ENCODE measurements at regions not wholly inside any gene's neighbourhood (a gene's known extent, or its start where the extent isn't known, plus 50 kb on each side); places are given as distances from the start of the nearest gene placed in this dataset.
"Not testable (repeated sequence)": the region's sequence is repeated elsewhere in the genome, so short reads cannot be mapped to it uniquely, and the experiment has no call there.

DNA sequence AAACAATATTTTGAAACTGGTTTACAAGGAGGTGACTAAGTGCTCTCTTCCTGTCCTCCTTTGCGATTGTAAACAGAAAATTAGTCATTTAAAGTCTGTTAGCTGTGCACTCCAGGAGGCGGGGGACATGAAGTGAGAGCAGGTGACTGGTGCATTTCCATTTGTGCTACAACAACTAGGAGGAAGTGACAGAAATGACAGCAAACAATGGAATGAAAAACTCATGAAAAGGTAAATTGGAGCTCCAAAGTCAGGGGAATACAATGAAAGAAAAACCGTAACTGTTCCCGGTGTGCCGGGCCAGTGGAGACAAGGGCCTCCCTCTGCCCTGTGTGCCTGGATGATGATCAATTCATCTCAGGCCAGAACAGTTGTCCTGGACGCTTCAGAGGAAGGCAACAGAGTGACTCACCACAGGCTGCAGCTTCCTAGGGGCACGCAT, 439.9 kb downstream of the GADD45G start:
- DNase-seq = no peak

DNA sequence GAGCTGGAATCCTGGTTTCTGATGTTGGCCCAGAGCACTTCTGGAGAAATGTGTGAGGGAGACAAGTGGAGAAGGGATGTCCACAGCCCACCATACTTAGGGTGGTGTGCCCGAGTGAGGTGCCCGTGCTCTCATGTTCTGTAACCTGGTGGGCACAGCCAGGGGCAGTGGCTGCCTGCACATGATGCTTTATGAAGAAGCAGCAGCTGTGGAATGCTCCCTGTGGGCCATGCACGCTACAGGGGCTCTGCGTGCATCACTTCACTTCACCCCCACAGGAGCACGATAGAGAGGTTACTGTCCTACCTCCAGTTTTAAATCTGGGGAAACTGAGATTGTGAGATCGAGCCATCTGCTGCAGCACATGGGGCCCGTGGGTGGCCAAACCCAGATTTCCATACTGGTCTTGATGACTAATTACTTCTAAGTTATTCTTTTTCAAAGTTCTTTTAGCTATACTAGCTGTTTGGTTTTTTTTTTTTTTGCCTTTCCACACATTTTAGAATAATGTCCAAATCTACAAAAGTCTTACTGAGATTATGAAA, 441.6 kb downstream of the GADD45G start:
- DNase-seq = no peak

DNA sequence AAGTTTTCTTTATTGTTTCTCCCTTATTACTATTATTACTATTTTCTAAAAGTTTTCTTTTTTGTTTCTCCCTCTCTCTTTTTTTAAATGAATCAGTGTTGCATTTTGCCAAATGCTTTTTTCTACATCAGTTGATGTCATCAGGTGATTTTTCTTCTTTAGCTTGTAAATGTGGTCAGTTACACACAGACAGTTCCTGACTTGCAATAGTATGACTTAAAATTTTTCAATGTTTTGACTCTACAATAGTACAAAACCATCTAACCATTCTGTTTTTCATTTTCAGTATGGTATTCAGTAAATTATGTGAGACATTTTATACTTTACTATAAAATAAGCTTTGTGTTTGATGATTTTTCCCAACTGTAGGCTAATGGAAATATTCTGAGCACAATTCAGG, 443.0 kb downstream of the GADD45G start:
- no peak for DNase-seq

DNA sequence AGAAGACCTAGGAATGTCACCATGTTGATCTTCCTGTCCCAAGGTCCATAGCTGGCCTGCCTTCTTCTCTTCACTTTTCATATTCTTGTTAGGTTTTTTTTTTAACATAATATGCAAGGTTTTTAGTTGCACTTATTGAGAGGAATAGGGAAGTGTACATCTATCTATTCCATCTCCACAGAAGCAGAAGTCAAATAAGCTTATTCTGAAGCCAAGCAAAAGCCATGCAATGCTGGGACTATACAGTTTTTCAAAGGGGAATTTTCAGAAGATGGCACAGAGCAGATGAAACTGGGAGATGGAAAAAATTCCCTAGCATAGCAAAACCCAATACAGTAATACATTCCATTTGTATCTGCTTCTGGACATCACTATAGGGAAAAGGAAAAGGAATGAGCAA, 447.6 kb downstream of the GADD45G start:
- no peak for DNase-seq

DNA sequence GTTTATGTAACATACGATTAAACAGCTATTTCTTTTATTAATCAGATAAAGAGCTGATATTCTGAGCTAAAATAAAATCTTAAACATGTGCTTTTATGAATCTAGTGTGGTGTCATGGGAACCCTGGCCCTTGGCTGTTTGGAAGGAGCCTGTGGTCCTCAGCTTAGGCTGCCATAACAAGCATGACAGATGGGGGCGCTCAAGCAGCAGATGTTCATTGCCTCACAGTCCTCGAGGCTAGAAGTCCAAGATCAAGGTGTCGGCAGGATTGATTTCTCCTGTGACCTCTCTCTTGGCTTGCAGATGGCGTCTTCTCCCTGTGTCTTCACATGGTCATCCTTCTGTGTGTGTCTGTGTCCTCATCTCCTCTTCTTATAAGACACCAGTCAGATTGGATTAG, 448.2 kb downstream of the GADD45G start:
- no peak for DNase-seq

DNA sequence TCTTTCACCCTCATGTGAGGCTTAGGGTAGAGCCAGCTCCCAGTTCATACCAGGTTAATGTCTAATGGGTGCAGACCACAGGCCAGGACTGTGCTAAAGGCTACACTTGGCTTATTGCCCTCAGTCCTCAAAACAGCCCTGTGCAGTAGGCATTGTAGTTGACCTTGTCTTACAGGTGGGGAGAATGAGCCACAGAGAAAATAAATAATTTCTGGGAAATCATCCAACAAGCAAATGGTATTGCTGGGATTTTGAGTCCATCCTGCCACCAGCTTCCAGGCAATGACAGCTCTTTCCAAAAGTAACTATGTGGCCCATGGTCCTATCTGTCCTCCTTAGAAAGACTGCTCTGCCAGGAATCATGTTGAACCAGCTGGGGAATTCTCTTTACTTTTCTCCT, 450.0 kb downstream of the GADD45G start:
- no peak for DNase-seq

DNA sequence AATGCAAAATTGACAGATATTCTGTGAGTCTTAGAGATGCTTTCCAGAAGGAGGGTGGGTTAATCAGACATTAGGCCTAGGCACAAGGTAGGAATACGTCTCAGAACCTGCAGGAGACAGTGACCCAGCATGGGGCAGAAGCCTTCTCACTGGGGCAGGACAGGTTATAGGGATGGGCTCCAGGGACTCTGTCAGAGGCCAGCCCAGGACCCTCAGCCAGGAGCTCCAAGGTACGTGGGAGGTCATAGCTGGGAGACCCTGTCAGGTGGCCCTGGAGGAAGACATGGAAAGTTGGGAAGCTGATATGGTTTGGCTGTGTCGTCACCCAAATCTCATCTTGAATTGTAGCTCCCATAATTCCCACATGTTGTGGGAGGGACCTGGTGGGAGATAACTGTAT, 450.4 kb downstream of the GADD45G start:
- DNase-seq = no peak

DNA sequence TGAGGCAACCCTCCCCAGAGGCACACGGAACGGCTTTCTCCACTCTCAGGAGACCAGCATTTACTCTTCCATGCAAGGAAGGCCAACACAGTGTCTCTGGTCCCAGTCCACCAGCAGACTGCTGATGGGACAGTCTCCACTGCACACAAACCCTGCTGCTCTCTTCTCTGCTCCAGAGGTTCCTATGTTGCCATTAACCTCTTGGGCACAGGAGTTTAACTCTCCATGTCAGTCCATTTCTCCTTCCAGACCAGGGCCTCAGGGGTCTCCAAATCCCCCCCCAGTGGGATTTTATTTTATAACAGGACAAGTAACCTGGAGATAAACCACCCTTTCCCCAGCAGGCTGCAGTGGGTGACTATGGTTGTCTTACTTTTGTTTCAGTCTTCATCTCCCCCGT, 452.5 kb downstream of the GADD45G start:
- DNase-seq = no peak

DNA sequence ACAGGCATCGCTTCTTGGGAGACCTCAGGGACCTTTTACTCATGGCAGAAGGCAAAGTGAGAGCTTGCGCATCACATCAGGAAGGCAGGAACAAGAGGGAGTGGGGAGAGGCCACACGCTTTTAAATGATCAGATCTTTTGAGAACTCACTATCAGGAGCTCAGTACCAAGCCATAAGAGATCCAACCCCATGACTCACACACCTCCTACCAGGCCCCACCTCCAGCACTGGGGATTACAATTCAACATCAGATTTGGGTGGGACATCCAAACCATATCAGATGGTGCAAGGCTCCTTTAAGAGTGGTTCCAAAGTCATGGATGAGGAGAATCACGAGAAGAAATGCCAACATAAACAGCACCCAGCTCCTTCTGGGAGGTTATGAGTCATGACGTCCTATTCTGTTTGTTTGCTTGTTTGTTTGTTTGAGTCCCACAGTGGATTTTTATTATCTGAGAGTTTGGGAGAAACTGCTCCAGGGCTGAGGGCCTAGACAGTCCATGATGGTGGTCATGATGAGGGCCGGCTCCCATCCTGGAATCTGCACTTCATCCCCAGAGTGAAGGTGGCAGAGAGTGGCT, 453.5 kb downstream of the GADD45G start:
- no peak for DNase-seq

DNA sequence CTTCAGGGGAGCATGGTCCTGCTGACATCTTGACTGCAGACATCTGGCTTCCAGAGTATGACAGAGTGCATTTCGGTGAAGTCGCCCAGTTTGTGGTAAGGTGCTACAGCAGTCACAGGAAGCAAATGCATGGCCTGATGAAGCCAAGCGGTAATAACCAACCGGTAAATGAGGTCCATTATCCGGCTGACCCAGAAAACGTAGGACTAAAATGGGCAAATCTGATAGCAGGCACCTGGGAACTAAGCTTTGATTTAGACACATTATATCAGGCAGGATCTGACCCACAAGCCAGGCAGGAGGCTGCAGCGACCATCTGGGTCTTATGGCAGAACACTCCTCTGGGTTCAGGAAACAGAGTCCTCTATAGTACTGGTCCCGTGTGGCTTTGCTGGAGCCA, 454.6 kb downstream of the GADD45G start:
- DNase-seq = no peak

DNA sequence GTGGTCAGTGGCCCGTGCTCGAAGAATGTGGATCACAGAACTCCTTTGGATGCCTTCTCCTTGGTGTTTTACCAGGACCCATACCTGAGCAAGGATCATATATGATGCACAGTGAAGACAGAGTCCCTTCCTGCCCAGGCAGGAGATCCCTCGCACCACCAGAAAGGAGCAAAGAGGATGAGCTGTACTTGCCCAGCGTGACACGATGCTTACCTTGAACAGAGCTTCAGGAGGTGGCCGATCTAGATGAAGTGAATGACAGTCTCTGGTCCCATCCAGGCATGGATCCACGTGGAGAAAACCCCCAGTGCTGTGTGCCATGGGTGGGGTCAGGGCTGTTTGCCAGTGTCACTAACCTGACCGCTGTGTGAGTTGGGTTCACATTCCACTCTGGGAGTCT, 455.4 kb downstream of the GADD45G start:
- DNase-seq = no peak

DNA sequence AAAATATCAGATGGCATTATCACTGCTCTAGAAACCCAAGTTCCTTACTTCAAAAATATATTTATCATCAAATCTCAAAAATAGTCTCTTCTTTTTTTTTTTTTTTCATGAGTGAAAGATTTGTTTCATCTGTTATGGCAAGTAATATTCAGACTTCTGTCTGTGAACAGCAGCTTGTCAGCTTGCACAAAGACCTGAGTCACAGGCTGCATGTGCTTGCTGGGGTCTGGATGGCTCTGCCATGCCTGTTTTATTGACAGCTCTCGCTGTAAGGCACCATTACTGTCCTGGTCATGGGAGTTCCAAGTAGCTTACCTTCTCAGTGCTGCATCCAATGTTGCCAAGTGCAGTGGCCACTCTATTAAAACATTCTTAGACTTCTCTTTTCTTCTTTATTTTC, 456.4 kb downstream of the GADD45G start:
- DNase-seq = no peak

DNA sequence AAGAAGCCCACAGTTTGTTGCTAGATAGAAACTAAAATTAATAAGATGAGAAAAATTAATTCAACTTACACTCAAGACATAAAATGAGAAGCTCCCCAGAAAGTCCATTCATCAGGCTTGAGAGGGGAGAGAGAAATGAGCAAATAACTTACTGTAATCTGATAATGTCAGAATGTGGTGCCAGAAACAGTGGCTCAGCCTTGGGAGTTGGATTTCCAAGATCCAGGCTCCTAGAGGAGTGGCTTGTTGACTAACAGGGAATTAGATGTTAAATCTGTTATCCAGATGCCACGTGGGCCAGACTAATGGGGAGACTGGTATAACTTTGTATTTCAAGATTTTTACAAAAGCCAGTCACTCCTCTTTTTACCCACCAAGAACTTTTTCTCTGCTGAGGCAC, 458.2 kb downstream of the GADD45G start:
- DNase-seq = no peak

DNA sequence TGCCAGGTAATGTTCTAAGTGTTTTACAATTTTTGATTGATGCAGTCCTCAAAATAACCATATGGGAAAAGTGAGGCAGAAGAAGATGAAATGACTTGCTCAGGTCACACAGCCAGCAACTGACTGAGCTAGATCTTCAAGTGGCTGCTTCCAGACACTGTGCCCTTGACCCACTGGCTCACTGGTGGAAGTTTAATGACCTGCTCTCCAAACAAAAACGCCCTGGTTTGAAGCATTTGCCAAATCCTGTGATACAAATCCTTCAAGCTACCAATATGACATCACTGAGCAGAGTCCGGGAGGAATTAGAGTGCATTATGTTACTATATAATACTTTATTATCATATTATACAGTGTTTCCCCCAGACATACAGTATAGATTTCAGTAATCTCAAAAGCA, 459.4 kb downstream of the GADD45G start:
- no peak for DNase-seq

DNA sequence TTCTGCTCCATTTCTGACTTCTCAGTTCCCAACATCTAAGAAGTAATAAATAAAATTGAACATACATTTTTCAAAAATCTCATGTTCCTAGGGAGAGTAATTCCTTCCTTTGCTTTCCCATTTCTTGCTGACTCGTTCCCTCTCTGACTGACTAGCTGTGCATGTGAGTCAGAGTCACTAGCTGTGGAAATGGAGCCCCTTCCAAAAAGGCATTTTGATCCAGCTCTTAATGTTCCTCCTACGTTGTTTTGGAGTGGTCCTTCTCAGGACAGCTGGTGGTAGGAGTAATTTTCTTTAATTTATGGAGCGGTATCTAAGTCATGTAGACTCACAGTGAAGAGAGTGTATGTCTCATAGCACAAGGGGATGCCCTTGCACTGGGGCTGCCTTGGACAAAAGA, 460.2 kb downstream of the GADD45G start:
- DNase-seq = no peak

DNA sequence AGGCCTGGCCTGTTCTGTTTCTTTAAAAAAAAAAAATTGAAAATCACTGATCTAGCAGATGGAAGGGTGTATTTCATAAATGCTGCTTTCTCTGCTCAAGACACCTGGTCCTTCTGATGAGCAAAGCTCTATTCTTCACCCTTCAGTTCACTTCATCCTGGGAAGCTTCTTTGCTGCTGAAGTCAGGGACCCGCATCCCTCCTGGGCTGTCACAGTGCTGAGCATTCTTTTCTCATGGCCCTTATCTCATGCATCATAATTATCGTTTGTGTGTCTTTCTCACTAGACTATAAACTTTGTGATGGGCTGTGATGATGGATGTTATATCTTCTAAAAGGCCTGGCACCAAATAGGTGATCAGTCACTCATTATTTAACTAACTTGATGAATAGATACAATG, 461.0 kb downstream of the GADD45G start:
- no peak for DNase-seq

DNA sequence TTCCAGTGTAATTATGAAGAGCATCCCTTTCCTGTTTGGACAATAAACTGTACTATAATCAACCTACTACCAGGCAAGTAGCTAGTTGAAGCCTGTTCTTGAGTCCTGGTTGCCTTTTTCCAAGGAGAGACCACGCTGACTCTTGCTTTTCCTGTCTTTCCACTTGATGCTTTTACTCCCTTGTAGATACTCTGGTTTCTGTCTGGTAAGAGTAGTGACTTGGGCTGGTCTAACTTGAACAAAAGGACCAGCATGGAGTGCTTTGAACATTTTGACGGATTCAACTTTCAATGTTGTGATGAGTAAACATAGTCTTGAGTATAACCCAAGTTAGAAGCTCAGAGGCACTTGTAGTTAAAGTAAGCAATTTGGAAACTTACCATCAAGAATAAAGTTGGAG, 464.3 kb downstream of the GADD45G start:
- DNase-seq = no peak

DNA sequence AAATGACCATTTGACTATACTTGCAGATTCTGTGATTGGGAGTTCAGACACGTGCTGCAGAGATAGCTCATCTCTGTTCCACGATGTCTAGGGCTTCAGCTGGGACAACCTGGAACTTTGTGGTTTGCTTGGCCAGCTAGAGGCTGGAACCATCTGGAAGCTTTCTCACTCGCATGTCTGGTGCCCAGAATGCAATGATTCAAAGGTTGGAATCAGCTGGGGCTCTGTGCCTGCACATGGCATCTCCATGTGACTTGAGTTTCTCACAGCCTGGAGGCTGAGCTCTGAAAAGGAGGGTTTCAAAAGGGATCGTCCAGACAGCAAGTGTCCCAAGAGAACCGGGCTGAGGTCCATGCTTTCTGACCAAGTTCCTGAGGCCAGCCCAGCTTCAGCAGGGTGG, 465.2 kb downstream of the GADD45G start:
- DNase-seq = no peak

DNA sequence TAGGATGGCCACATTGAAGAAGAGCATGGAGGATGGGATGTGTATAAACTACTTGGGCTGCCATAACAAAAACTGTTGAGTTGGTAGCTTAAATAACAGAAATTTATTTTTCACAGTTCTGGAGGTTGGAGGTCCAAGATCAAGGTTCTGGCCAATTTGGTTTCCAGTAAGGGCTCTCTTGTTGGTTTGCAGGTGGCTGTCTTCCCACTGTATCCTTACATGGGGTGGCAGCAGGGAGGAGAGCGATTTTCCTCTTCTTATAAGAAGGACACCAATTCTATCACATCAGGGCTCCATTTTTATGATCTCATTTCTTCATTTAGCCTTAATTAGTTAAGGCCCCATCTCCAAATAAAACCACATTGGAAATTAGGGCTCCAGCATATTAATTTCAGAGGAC, 465.7 kb downstream of the GADD45G start:
- DNase-seq = no peak

DNA sequence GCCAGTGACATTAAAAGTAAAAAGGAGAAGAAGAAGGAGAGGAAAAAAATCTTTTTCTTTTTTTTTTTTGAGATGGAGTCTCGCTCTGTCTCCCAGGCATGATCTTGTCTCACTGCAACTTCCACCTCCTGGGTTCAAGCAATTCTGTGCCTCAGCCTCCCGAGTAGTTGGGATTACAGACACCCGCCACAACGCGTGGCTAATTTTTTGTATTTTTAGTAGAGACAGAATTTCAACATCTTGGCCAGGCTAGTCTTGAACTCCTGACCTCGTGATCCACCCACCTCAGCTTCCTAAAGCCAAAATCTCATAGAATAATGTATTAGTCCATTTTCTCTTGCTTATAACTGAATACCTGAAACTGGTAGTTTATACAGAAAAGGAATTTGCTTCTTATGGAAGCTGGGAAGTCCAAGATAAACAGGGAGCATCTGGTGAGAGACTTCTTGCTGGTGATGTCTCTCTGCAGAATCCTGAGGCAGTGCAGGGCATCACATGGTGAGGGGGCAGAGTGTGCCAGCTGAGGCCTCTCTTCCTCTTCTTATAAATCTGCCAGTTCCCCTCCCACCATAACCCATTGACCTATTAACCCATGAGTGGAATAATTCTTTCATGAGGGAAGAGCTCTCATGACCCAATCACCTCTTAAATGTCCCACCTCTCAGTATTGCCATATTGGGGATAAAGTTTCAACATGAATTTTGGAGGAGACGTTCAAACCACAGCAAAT, 466.3 kb downstream of the GADD45G start:
- DNase-seq = no peak

DNA sequence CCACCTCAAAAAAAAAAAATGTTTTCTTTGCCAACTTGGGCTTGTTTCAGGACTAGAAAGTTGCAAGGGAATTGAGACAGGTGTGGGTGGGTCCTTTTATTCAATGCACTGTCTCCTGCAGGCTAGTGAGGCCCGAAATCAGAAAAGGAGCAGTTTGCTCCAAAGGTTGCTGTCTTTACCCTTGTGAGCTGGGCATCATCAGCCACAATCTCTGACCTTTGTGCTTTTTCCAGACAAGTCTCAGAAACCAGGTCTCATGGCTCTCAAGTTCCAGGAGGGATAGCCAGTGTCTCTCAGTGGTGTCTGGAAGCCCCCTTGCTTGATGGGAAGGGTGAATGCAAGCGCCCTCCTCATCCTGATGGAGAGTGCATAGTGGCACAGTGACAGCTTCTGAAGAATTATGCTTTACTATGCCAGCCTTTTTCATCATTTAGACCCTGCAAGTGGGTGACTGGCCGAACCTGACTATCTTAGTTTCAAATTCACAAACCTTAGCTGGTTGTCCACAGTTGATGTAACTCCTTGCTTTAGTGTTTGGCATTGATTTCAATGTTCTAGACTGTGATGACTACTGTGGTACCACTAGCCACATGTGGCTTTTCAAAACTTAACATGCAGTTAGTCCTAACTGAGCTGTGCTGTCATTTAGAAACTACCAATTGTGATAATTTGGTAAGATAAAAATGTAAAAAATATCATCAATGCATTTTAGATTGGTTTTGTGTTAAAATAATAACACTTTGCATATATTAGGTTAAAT, 468.6 kb downstream of the GADD45G start:
- DNase-seq = no peak

DNA sequence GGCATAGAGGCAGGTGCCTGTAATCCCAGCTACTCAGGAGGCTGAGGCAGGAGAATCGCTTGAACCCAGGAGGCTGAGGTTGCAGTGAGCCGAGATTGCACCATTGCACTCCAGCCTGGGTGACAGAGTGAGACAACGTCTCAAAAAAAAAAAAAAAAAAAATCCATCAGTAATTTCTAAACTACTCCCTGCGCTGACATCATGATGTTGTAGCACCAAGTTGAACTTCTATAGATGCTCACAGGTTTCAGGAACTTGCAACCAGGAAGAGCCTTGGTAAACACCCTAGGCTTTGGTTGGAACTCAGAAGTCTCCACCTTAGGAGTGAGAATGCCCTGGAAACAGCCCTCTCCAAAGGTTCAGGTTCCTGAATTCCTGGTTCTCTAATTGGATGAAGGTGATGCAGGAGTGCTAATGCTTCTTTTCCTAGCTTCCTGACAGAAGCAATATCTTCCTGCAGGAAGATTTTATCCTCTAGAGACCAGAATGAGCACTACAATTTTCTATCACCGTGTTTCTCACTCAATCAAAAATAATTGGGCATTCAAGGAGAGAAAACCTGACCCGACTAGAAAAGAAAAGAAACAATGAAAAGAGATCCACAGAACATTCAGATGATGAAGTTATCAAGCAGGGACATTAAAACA, 469.6 kb downstream of the GADD45G start:
- DNase-seq = no peak

DNA sequence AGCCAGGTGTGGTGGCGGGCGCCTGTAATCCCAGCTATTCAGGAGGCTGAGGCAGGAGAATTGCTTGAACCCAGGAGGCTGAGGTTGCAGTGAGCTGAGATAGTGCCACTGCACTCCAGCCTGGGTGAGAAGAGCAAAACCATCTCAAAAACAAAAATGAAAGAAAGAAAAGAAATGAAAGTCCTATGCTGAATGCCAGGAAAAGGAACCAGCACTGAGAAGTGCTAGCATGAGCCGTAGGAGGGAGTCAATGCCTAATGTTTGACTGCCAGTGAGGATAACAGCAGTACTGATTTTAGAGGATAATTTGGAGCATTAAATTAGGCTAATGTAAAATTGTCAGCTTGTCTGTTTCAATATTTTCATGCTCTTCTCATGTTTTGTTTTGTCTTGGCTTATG, 472.8 kb downstream of the GADD45G start:
- not testable (repeated sequence) for DNase-seq

Data from effector CD4-positive, alpha-beta T cell (primary cell).